SU-DHL-6 (cell line): ENCODE measurements at regions not wholly inside any gene's neighbourhood (a gene's known extent, or its start where the extent isn't known, plus 50 kb on each side); places are given as distances from the start of the nearest gene placed in this dataset.

Experiments used
- H2AFZ ChIP-seq: fragments of 200-600 bp; sonication (generic); 2 replicates; pipeline ENCODE4 v1.6.1; 2014; ENCODE audit warnings: low read depth, mild to moderate bottlenecking, moderate library complexity, mixed read lengths, antibody characterized with exemption, low read length; ENCODE audit not compliant: severe bottlenecking
- H3F3A ChIP-seq: fragments of 200-600 bp; shearing (Covaris generic); 2 replicates; pipeline ENCODE4 v1.6.0; 2016; ENCODE audit warnings: antibody characterized with exemption, mild to moderate bottlenecking; ENCODE audit not compliant: insufficient read depth
- H3K27ac ChIP-seq: fragments of 200-600 bp; sonication (generic); 2 replicates; pipeline ENCODE4 v1.5.1; 2016; ENCODE audit warnings: low read depth, mild to moderate bottlenecking, low read length, moderate library complexity, mixed read lengths
- H3K27me3 ChIP-seq: fragments of 200-600 bp; sonication (generic), shearing (Covaris generic); 2 replicates; pipeline ENCODE4 v1.6.0; 2014; ENCODE audit warnings: mild to moderate bottlenecking, low read length
- H3K36me3 ChIP-seq: fragments of 200-600 bp; sonication (generic); 2 replicates; pipeline ENCODE4 v1.6.1; 2014; ENCODE audit warnings: mild to moderate bottlenecking, low read length, mixed read lengths
- H3K4me2 ChIP-seq: fragments of 300-600, 200-600 bp; shearing (Covaris generic), sonication (generic); 2 replicates; pipeline ENCODE4 v1.6.0; 2014; ENCODE audit warnings: low read length, low read depth, mild to moderate bottlenecking; ENCODE audit not compliant: poor library complexity, severe bottlenecking
- H3K4me3 ChIP-seq: fragments of 200-600 bp; sonication (generic); 2 replicates; pipeline ENCODE4 v1.5.1; 2014; ENCODE audit warnings: antibody characterized with exemption, low read length, mild to moderate bottlenecking, mixed read lengths; ENCODE audit not compliant: insufficient read depth, poor library complexity, severe bottlenecking
- H3K79me2 ChIP-seq: fragments of 200-600 bp; sonication (generic); 2 replicates; pipeline ENCODE4 v1.6.1; 2014; ENCODE audit warnings: mild to moderate bottlenecking, low read length, moderate library complexity; ENCODE audit not compliant: insufficient read depth
- H3K9ac ChIP-seq: fragments of 200-600 bp; sonication (generic); 2 replicates; pipeline ENCODE4 v1.7.0; 2014; ENCODE audit warnings: mild to moderate bottlenecking, low read length
- H3K9me2 ChIP-seq: fragments of 200-600 bp; sonication (generic); replicated peaks from 2 replicates; pipeline ENCODE4 v1.6.1; 2014; ENCODE audit warnings: low read length; ENCODE audit not compliant: insufficient read depth
- H3K9me3 ChIP-seq: fragments of 200-600 bp; sonication (generic); 2 replicates; pipeline ENCODE4 v1.6.1; 2014; ENCODE audit warnings: low read length, mixed read lengths; ENCODE audit not compliant: insufficient read depth
- H4K20me1 ChIP-seq: fragments of 200-600 bp; sonication (generic); 2 replicates; pipeline ENCODE4 v1.6.1; 2014; ENCODE audit warnings: low read depth, mild to moderate bottlenecking, antibody characterized with exemption, low read length, moderate library complexity, mixed read lengths
- EZH2phosphoT487 ChIP-seq: fragments of 200-600 bp; sonication (generic), shearing (Covaris generic); conservative IDR thresholded peaks from 2 replicates; pipeline ENCODE4 v1.6.1; 2018; ENCODE audit warnings: mild to moderate bottlenecking, antibody characterized with exemption, low read length, moderate library complexity, mixed read lengths
- TF ChIP-seq, protein P1 (sequence below): fragments of 200-600 bp; sonication (generic); IDR thresholded peaks from one replicate; pipeline ENCODE4 v1.5.1; 2017; ENCODE audit warnings: antibody characterized with exemption, mild to moderate bottlenecking, low read length, moderate library complexity; ENCODE audit not compliant: insufficient read depth, poor library complexity, severe bottlenecking

DNA sequence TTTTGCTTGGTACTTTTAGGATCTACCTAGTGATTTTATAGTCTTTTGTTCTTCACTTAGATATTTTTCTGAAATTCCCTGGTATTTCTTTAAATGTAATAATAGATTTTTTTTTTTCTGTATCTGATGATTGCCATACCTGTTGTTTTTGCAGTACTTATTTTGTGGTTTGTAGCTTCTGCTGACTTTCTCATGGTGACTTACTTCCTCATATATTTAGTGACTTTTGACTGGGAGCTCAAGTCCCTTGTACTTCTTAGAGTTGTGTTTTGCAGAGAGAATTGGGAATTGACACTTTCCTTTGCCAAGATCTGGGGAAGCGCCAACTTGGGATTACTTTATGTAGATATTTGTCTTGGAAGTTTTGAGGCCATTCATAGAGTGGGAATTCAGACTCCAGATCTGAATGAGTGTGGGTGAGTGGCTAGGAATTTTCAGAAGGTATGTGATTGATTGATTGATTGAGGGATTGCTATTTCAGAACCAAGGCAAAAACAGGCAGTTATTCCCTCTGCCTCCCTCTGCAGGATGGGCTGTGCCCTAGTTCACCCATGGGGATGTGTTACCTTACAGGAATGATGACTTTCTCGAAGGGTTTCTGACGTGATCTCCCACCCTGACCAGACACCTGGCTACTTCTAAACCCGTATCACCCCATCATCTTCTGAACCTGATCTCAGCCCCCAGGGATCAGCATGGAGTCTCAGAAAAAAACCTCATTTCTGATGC, 219.5 kb downstream of the URB2 start:
- no peak overlapping the region for H3K4me2 ChIP-seq
- no peak overlapping the region for H2AFZ ChIP-seq
- no peaks in the 10 kb centered on the region for H3K79me2 ChIP-seq
- TF ChIP-seq EZH2phosphoT487 = no peak
- TF ChIP-seq, protein P1, sequence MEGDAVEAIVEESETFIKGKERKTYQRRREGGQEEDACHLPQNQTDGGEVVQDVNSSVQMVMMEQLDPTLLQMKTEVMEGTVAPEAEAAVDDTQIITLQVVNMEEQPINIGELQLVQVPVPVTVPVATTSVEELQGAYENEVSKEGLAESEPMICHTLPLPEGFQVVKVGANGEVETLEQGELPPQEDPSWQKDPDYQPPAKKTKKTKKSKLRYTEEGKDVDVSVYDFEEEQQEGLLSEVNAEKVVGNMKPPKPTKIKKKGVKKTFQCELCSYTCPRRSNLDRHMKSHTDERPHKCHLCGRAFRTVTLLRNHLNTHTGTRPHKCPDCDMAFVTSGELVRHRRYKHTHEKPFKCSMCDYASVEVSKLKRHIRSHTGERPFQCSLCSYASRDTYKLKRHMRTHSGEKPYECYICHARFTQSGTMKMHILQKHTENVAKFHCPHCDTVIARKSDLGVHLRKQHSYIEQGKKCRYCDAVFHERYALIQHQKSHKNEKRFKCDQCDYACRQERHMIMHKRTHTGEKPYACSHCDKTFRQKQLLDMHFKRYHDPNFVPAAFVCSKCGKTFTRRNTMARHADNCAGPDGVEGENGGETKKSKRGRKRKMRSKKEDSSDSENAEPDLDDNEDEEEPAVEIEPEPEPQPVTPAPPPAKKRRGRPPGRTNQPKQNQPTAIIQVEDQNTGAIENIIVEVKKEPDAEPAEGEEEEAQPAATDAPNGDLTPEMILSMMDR = no peak
- H3K27ac ChIP-seq = no peak overlapping the region
- H3K9me3 ChIP-seq = no peaks in the 10 kb centered on the region
- no peaks in the 10 kb centered on the region for H3K36me3 ChIP-seq
- H3F3A ChIP-seq = no peaks in the 10 kb centered on the region
- no peak overlapping the region for H3K4me3 ChIP-seq
- H3K9ac ChIP-seq = no peak overlapping the region
- no peaks in the 10 kb centered on the region for H3K9me2 ChIP-seq
- H3K27me3 ChIP-seq = no peaks in the 10 kb centered on the region
- no peaks in the 10 kb centered on the region for H4K20me1 ChIP-seq

DNA sequence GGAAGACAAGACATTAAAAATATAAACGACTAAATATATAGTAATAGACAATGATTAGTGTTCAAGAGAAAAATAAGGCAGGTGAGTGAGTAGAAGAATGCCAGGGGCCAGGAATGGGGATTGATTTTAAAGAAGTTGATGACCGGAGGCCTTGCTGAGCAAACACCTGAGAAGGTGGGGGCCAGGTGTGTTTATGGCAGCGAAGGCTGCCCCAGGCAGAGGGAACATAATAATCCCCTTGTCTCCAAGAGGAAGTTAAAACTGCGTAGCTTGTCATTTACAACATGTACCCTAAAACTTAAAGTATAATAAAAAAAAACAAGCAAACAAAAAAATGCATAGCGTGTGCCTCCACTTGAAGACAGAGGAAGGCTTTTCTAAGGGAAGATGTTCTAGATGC, 220.3 kb downstream of the URB2 start:
- Histone ChIP-seq H2AFZ (no peak overlapping the region), H3K27me3 (no peaks in the 10 kb centered on the region), H3K9ac (no peak overlapping the region), H3K4me2 (no peak overlapping the region), H3K79me2 (no peaks in the 10 kb centered on the region), H3K4me3 (no peak overlapping the region), H3K9me3 (no peaks in the 10 kb centered on the region), H3K9me2 (no peaks in the 10 kb centered on the region), H3K36me3 (no peaks in the 10 kb centered on the region), H3F3A (no peaks in the 10 kb centered on the region), H3K27ac (no peak overlapping the region), H4K20me1 (no peaks in the 10 kb centered on the region)
- TF ChIP-seq, protein P1 = no peak
- TF ChIP-seq EZH2phosphoT487 = no peak

- H2AFZ ChIP-seq = no peak overlapping the region
- no peak overlapping the region for H3K4me3 ChIP-seq
- H3F3A ChIP-seq = no peaks in the 10 kb centered on the region
- H3K79me2 ChIP-seq = no peaks in the 10 kb centered on the region
- no peaks in the 10 kb centered on the region for H4K20me1 ChIP-seq
- no peaks in the 10 kb centered on the region for H3K36me3 ChIP-seq
- H3K4me2 ChIP-seq = no peak overlapping the region
- H3K9me2 ChIP-seq = no peaks in the 10 kb centered on the region
- no peaks in the 10 kb centered on the region for H3K9me3 ChIP-seq
- no peak for TF ChIP-seq EZH2phosphoT487
- TF ChIP-seq, protein P1 = peak; percentile 46
- H3K27me3 ChIP-seq = no peaks in the 10 kb centered on the region
- no peak overlapping the region for H3K27ac ChIP-seq
- H3K9ac ChIP-seq = no peak overlapping the region
Measured at GRCh38 chr1:229848752-229849677, 218.0 kb upstream of the GALNT2 start.
